ENCODE measurements at regions not wholly inside any gene's neighbourhood (a gene's known extent, or its start where the extent isn't known, plus 50 kb on each side); places are given as distances from the start of the nearest gene placed in this dataset.

- no peak for TF ChIP-seq CTCF (IDR thresholded peaks at IDR 0.05)
- no peak for TF ChIP-seq EZH2phosphoT487 (IDR thresholded peaks at IDR 0.05)
Measured at GRCh38 chr16:47979616-47980182, 176.1 kb downstream of the ABCC12 start.
